ENCODE measurements at regions not wholly inside any gene's neighbourhood (a gene's known extent, or its start where the extent isn't known, plus 50 kb on each side); places are given as distances from the start of the nearest gene placed in this dataset.

GRCh38 chr12:126353604-126354003 lies 1288.4 kb downstream of the AACS start:
- TF ChIP-seq CTCF (IDR thresholded peaks at IDR 0.05 in 8 of 11, conservative IDR thresholded peaks at IDR 0.05 in 3 of 11) (no peak), POLR2AphosphoS5 (IDR thresholded peaks at IDR 0.05) (no peak), POLR2A (IDR thresholded peaks at IDR 0.05) (no peak)
